ENCODE measurements at regions not wholly inside any gene's neighbourhood (a gene's known extent, or its start where the extent isn't known, plus 50 kb on each side); places are given as distances from the start of the nearest gene placed in this dataset.
A peak's percentile ranks its signal among the peaks of the same experiment; 100 is the strongest.

DNA sequence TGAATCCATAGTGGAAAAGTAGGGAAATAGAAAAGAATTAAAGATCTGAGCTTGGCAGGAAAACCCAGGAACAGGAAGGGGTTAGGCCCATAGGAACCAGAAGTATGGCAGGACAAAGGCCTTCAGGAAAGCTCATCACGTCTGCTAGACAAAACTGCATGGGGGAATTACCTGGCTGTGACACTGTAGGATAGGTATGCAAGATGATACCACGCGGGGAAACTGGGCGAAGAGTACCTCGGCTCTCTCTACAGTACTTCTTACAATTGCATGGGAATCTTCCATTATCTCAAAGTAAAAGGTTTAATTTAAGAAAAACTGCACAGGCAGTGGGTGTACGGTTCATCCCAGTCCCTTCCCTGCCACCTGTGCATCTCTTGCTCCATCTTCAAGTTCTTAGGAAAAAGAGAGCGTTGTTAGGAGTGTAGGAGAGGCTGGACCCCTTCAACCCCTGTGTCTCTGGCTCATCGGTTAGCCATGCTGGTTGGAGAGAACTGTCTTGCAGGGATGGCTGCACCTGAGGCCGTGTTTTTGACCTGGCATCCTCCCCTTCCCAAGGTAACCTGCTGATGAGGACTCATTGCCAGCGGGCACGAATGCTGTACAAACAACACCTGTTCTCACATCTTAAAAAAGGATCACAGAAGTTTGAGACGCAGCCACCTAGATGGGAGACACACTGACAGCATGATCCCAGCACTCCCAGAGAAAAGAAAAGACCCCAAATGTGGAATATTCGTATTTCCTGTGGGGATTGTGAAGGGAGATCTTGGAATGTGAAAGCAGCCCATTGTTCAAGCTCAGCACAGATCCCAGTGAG lies 120.5 kb upstream of the COPS8 start:
- H3K27ac ChIP-seq (ENCODE audit: low read depth, low read length), result peak overlapping the region; percentile 83; the same call in 1 of the 2 replicates
- H3K4me1 ChIP-seq (ENCODE audit: insufficient read depth, low read length), result peaks cover 4% of the 10 kb centered on the region; the same call in 1 of the 2 replicates
- 68% methylated on average over 13 of the region's 13 CpGs for WGBS
- no peaks in the 10 kb centered on the region; the same call in 1 of the 2 replicates for H3K27me3 ChIP-seq (ENCODE audit: insufficient read depth, low read length)
- H3K9ac ChIP-seq (ENCODE audit: low read depth, low read length), result no peak overlapping the region
- H3K36me3 ChIP-seq (ENCODE audit: insufficient read depth, low read length), result no peaks in the 10 kb centered on the region
- H3K4me3 ChIP-seq (ENCODE audit: low read length), result no peak overlapping the region
- no peaks in the 10 kb centered on the region for H3K9me3 ChIP-seq (ENCODE audit: insufficient read depth, low read depth, low read length)

DNA sequence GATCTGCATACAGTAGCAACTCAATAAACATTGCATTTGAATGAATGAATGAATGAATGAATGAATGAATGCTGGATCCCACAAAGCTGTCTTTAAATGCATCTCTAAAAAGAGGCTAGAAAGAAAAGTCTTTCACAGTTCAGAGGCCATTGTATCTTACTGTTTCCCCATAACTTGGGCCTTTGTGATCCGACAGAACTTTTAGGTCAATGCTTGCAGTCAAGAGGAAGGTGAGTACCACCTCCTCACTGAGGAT lies 119.9 kb upstream of the COPS8 start:
- peak overlapping the region; percentile 87; the same call in 1 of the 2 replicates for H3K27ac ChIP-seq (ENCODE audit: low read depth, low read length)
- H3K27me3 ChIP-seq (ENCODE audit: insufficient read depth, low read length), result no peaks in the 10 kb centered on the region; the same call in 1 of the 2 replicates
- 67% methylated on average over 1 of the region's 1 CpG for WGBS
- peaks cover 4% of the 10 kb centered on the region; the same call in 1 of the 2 replicates for H3K4me1 ChIP-seq (ENCODE audit: insufficient read depth, low read length)
- H3K4me3 ChIP-seq (ENCODE audit: low read length), result no peak overlapping the region
- H3K36me3 ChIP-seq (ENCODE audit: insufficient read depth, low read length), result no peaks in the 10 kb centered on the region
- H3K9ac ChIP-seq (ENCODE audit: low read depth, low read length), result no peak overlapping the region
- H3K9me3 ChIP-seq (ENCODE audit: insufficient read depth, low read depth, low read length), result no peaks in the 10 kb centered on the region

DNA sequence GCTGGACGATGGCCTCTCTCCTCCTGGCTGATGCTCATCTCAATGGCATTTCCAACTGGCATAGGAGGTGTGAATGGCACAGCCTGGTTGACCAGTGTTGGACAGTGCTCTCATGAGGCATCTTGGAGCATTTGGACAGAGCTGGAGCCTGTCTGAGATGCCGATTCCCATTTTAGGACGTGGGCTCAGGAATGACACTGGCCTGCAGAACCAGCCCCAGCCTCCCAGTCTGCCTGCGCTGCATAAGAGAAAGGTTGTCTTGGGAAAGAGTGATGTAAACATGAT lies 118.2 kb upstream of the COPS8 start:
- Histone ChIP-seq H3K9me3 (ENCODE audit: insufficient read depth, low read depth, low read length) (no peaks in the 10 kb centered on the region), H3K27me3 (ENCODE audit: insufficient read depth, low read length) (no peaks in the 10 kb centered on the region; the same call in 1 of the 2 replicates), H3K4me1 (ENCODE audit: insufficient read depth, low read length) (peaks cover 12% of the 10 kb centered on the region), H3K4me3 (ENCODE audit: low read length) (no peak overlapping the region), H3K36me3 (ENCODE audit: insufficient read depth, low read length) (no peaks in the 10 kb centered on the region), H3K9ac (ENCODE audit: low read depth, low read length) (no peak overlapping the region), H3K27ac (ENCODE audit: low read depth, low read length) (no peak overlapping the region)
- 93% methylated on average over 4 of the region's 4 CpGs for WGBS

DNA sequence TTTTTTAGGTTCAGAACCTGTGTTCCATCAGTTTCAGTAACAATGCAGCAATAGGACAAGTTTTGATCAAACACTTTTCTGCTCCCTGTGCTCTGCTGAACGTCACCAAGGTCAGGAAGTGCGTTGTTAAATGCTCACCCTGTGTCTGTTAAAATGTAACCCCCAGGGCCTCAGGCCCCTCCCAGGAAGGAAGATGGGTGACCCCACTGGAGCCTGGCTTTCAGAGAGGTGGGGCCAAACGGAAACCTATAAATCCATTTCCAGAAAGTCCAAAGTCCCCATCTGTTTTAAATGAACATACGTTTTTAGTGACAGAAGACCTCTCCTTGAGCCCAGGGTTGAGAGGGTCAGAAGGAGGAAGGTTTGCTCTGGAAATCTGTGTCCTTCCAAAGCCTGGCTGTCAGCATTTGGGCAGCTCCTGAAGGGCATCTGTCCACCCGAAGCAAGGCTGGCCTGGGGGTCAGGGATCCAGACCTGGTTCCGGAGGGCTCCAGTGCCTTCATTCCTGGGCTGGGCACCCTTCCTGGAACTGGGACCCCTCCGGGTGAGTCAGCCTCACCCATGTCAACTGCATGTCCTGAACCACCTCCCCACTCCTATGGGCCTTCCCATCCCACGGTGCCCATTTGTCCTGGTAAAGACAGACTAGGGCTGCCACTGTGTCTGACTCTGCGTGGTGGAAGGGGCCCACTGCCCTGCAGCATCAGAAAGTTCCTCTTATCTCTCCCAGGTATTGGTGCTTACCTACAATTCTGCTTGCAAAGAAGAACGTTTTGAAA lies 117.4 kb upstream of the COPS8 start:
- H3K4me3 ChIP-seq (ENCODE audit: low read length), result no peak overlapping the region
- no peaks in the 10 kb centered on the region; the same call in 1 of the 2 replicates for H3K27me3 ChIP-seq (ENCODE audit: insufficient read depth, low read length)
- no peaks in the 10 kb centered on the region for H3K9me3 ChIP-seq (ENCODE audit: insufficient read depth, low read depth, low read length)
- H3K9ac ChIP-seq (ENCODE audit: low read depth, low read length), result no peak overlapping the region
- WGBS, result 88% methylated on average over 10 of the region's 10 CpGs
- H3K36me3 ChIP-seq (ENCODE audit: insufficient read depth, low read length), result no peaks in the 10 kb centered on the region
- H3K27ac ChIP-seq (ENCODE audit: low read depth, low read length), result no peak overlapping the region
- H3K4me1 ChIP-seq (ENCODE audit: insufficient read depth, low read length), result peaks cover 19% of the 10 kb centered on the region

DNA sequence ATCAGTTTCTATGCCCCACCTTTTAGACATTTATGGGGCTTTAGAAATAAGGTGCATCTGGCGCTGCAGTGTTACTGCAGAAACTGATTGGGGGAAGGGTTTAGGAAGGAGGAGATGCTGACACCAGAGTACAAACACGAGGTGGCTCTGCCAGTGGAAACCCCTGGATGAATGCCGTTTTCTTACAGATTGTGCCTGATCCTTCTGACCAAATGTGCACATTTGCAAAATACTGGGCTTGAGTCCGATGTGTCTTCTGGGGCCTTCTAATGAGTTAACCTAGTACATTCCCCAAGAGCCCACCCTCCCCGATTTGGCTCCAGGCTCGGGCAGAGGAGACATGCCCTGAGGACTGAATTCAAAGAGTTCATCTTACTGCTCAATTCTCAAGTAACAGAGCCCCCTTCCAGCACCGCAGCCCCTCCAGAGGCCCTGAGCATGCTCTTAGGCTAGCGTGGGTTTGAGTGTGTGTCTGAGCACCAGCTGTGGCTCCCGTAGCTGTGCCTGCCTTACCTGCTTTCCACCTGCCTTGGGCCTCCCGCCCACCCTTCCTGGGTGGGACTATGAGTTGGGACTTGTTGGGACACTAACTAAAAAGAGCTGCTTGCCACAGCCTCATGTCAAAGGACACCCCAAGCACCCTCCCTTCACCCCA lies 116.7 kb upstream of the COPS8 start:
- H3K36me3 ChIP-seq (ENCODE audit: insufficient read depth, low read length), result no peaks in the 10 kb centered on the region
- no peak overlapping the region for H3K27ac ChIP-seq (ENCODE audit: low read depth, low read length)
- no peaks in the 10 kb centered on the region; the same call in 1 of the 2 replicates for H3K27me3 ChIP-seq (ENCODE audit: insufficient read depth, low read length)
- WGBS, result 90% methylated on average over 10 of the region's 10 CpGs
- peaks cover 22% of the 10 kb centered on the region for H3K4me1 ChIP-seq (ENCODE audit: insufficient read depth, low read length)
- H3K9ac ChIP-seq (ENCODE audit: low read depth, low read length), result no peak overlapping the region
- no peaks in the 10 kb centered on the region for H3K9me3 ChIP-seq (ENCODE audit: insufficient read depth, low read depth, low read length)
- H3K4me3 ChIP-seq (ENCODE audit: low read length), result no peak overlapping the region

DNA sequence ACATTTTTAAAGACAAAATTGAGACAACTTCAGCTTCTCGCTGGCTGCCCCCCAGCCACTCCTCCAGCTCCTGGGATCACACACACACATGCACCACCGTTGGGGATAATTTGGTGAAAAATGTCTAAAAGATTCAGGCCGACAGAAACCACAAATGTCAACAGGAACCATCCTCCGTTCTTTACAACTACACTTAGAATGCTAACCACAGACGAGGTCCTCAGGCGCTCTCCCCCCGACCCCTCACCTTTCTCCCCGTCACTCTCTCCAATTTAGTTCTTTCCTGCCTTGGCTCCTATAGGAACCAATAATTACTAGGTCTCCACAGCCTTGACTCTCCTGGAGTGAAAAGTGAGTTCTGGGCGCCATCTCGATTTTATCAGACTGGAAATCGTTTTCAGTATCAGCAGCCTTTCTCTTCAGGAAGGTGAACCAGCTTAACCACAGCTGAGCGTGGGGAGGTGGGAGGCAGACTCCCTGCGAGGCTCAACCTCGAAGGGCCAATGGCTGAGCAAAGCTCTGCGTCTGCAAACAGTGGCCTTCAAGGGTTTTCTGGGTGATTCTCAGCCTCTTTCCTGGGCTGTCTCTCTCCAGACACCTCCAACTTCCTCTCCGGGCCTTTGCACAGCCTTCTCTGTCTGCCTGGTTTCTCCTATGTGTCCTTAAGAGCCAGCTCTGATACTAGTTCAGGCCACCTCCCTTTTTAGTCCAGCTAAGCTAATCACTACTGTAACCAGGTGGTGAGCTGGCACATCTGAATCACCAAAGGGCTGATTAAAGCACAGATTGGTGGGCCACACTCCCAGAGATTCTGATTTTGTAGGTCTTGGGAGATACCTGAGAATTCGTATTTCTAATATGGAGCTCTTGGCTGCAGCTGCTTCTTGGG lies 115.7 kb upstream of the COPS8 start:
- H3K36me3 ChIP-seq (ENCODE audit: insufficient read depth, low read length), result no peaks in the 10 kb centered on the region
- no peak overlapping the region for H3K9ac ChIP-seq (ENCODE audit: low read depth, low read length)
- H3K27me3 ChIP-seq (ENCODE audit: insufficient read depth, low read length), result no peaks in the 10 kb centered on the region
- H3K9me3 ChIP-seq (ENCODE audit: insufficient read depth, low read depth, low read length), result no peaks in the 10 kb centered on the region
- H3K27ac ChIP-seq (ENCODE audit: low read depth, low read length), result no peak overlapping the region
- 95% methylated on average over 17 of the region's 17 CpGs for WGBS
- H3K4me3 ChIP-seq (ENCODE audit: low read length), result no peak overlapping the region
- H3K4me1 ChIP-seq (ENCODE audit: insufficient read depth, low read length), result peaks cover 22% of the 10 kb centered on the region

DNA sequence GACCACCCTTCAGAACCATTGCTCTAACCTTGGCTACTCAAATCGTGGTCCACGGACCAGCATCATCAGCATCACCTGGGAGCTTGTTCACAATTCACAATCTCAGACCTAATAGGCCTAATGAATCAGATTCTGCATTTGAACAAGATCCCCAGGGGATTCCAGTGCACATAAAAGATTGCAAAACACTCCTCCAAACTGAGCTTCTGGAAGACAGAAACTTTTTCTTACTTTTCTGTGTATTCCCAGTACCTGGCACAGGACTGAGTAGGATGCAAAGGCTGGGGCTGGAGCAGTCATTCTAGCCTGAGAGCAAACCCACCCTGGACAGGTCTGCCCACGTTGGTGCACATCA lies 115.1 kb upstream of the COPS8 start:
- Histone ChIP-seq H3K27me3 (ENCODE audit: insufficient read depth, low read length) (no peaks in the 10 kb centered on the region), H3K27ac (ENCODE audit: low read depth, low read length) (no peak overlapping the region), H3K4me3 (ENCODE audit: low read length) (no peak overlapping the region), H3K9me3 (ENCODE audit: insufficient read depth, low read depth, low read length) (no peaks in the 10 kb centered on the region), H3K36me3 (ENCODE audit: insufficient read depth, low read length) (no peaks in the 10 kb centered on the region), H3K9ac (ENCODE audit: low read depth, low read length) (no peak overlapping the region), H3K4me1 (ENCODE audit: insufficient read depth, low read length) (peaks cover 22% of the 10 kb centered on the region)
- WGBS, result 92% methylated on average over 3 of the region's 3 CpGs

DNA sequence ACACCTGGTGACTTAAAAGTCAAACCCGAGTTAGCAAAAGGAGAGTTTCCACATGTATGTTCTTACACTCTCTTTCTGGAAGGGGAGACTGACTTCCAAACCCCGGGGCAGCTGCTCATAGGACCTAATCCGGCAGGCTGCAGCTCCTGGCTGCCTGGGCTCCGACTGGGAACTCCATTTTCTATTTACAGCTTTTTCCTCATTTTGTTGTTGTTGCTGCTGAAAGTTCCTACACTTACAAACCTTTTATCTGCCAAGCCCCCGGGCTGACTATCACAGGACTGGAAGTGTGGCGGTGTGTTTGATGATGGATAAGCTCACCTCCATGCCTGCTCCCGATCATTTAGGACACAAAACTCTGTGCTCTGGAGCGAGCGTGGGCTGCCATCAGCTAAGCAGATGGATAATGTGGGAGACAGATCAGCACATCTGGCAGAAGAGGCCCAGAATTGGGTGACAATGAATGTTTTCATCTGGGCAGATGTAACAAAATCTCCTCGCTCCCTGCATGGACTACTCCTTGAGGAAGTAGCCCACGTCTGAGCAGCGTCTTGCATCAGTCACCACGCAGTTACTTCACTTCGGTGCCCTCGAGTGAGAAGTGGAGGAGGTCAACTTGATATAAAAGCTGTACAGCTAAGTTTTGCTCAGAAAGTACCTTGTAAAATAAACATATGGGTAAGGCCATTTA lies 114.4 kb upstream of the COPS8 start:
- Histone ChIP-seq H3K27ac (ENCODE audit: low read depth, low read length) (no peak overlapping the region), H3K9ac (ENCODE audit: low read depth, low read length) (no peak overlapping the region), H3K4me1 (ENCODE audit: insufficient read depth, low read length) (peaks cover 18% of the 10 kb centered on the region), H3K27me3 (ENCODE audit: insufficient read depth, low read length) (no peaks in the 10 kb centered on the region), H3K9me3 (ENCODE audit: insufficient read depth, low read depth, low read length) (no peaks in the 10 kb centered on the region), H3K36me3 (ENCODE audit: insufficient read depth, low read length) (no peaks in the 10 kb centered on the region), H3K4me3 (ENCODE audit: low read length) (no peak overlapping the region)
- 89% methylated on average over 15 of the region's 15 CpGs for WGBS

DNA sequence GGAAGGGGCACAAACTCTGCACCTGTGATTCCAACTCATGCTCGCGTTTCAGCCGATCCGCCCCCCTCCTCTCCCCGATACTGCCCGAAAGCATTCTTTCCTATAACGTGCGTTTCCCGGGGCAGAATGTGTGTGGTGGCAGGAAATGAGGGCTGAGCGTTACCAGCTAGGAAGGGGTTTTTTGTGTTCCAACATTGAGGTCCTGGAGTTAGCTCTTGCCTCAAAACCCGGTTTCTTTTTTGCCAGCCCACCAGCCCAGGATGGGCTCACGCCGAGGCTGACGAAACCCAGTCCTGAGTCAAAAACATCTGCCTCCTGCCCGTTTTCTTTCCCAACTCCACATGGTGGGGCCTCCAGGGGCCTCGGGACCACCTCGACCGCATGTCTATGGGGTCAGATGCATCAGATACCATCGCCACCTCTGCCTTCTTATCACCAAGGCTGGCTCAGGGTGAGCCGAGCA lies 113.7 kb upstream of the COPS8 start:
- peaks cover 18% of the 10 kb centered on the region for H3K4me1 ChIP-seq (ENCODE audit: insufficient read depth, low read length)
- no peaks in the 10 kb centered on the region for H3K27me3 ChIP-seq (ENCODE audit: insufficient read depth, low read length)
- no peaks in the 10 kb centered on the region for H3K9me3 ChIP-seq (ENCODE audit: insufficient read depth, low read depth, low read length)
- no peak overlapping the region for H3K9ac ChIP-seq (ENCODE audit: low read depth, low read length)
- H3K4me3 ChIP-seq (ENCODE audit: low read length), result no peak overlapping the region
- H3K36me3 ChIP-seq (ENCODE audit: insufficient read depth, low read length), result no peaks in the 10 kb centered on the region
- WGBS, result 89% methylated on average over 20 of the region's 20 CpGs
- no peak overlapping the region for H3K27ac ChIP-seq (ENCODE audit: low read depth, low read length)

DNA sequence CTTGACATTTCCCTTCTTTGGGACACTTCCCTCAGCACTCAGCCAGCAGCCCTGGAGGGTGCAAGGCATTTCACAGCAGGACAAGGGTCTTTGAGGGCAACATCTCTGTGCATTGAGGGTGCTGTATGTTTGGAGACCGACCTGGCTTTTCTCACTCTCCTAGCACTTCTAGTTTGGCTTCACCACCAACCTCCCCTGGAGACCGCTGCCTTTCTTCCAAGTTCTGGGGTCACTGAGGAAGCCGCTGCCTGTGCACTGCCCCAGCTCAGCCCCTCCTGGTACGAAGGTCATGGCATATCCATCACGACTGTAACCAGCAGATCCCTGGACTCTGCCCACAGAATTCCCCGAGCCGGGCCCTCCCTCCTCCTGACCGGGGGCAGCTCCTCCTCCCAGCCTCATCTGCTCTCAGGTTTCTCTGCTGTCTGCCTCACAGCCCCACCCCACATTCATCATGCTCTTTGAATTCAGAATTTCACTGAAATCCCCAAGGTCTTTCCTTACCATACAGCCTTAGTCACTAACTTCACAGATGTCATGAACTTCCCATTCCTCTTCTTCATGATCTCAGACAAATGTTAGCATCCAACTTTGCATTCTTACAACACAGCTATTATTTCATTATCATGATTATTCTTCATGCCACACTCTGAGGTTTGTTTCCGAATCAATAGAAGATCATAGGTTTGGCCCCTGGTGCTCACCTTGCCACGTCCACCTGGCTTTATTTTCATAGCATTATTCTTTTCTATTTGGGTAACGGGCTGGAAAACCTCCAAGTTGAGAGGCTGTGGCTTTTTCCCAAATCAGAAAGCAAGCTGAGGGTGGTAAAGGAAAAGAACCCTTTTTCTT lies 113.0 kb upstream of the COPS8 start:
- WGBS, result 61% methylated on average over 11 of the region's 11 CpGs
- Histone ChIP-seq H3K27me3 (ENCODE audit: insufficient read depth, low read length) (no peaks in the 10 kb centered on the region), H3K9ac (ENCODE audit: low read depth, low read length) (no peak overlapping the region)

More for the DNA sequence above, 113.0 kb upstream of the COPS8 start:
- Histone ChIP-seq H3K27ac (ENCODE audit: low read depth, low read length) (no peak overlapping the region), H3K4me1 (ENCODE audit: insufficient read depth, low read length) (peaks cover 18% of the 10 kb centered on the region), H3K9me3 (ENCODE audit: insufficient read depth, low read depth, low read length) (no peaks in the 10 kb centered on the region), H3K4me3 (ENCODE audit: low read length) (no peak overlapping the region), H3K36me3 (ENCODE audit: insufficient read depth, low read length) (no peaks in the 10 kb centered on the region)

All from HUES64 (cell line).